Activated naive CD4-positive, alpha-beta T cell treated with anti-CD3 and anti-CD28 coated beads, Interleukin-2, amount 10 ng/mL, durations not matched to agents 7 days and 5 days (primary cell): ENCODE measurements at regions not wholly inside any gene's neighbourhood (a gene's known extent, or its start where the extent isn't known, plus 50 kb on each side); places are given as distances from the start of the nearest gene placed in this dataset.

ENCODE experiments used
- CTCF ChIA-PET: fragments of 350-600 bp; sonication (Branson Sonifier 250); formaldehyde crosslinking; loops from one replicate; lab custom pipeline; 2021; ENCODE audit warnings: antibody characterized with exemption; lab: Charles Lee
- DNase-seq: peaks from one replicate; pipeline ENCODE4 v3.0.0-alpha.2; 2020
- H3K27ac Mint-ChIP-seq: one replicate; pipeline ENCODE4 v1.8.0; 2021; ENCODE audit warnings: mild to moderate bottlenecking, moderate library complexity, mixed read lengths
- H3K27me3 Mint-ChIP-seq: one replicate; pipeline ENCODE4 v1.8.0; 2021; ENCODE audit warnings: mild to moderate bottlenecking, mixed read lengths
- H3K36me3 Mint-ChIP-seq: one replicate; pipeline ENCODE4 v1.8.0; 2021; ENCODE audit warnings: mixed read lengths
- H3K4me1 Mint-ChIP-seq: one replicate; pipeline ENCODE4 v1.8.0; 2021; ENCODE audit warnings: mixed read lengths
- H3K4me3 Mint-ChIP-seq: one replicate; pipeline ENCODE4 v1.8.0; 2021; ENCODE audit warnings: mild to moderate bottlenecking, moderate library complexity, mixed read lengths
- H3K9me3 Mint-ChIP-seq: one replicate; pipeline ENCODE4 v1.8.0; 2021; ENCODE audit warnings: mixed read lengths

GRCh38 chr6:54991761-54992330 is 145.3 kb downstream of the FAM83B start:
- H3K27ac Mint-ChIP-seq, result no peak overlapping the region
- CTCF ChIA-PET, result interaction anchor here (0.6 kb wide), 1 partner anchor 45 kb away, joined by 4 read pairs; no protein-coding TSS in a partner anchor

GRCh38 chr6:54992789-54993188 is 146.2 kb downstream of the FAM83B start:
- no peak overlapping the region for H3K4me3 Mint-ChIP-seq
- DNase-seq, result no peak
- no peaks in the 10 kb centered on the region for H3K9me3 Mint-ChIP-seq
- H3K4me1 Mint-ChIP-seq, result no peaks in the 10 kb centered on the region
- CTCF ChIA-PET, result no interaction called here
- no peaks in the 10 kb centered on the region for H3K36me3 Mint-ChIP-seq
- no peaks in the 10 kb centered on the region for H3K27me3 Mint-ChIP-seq
- H3K27ac Mint-ChIP-seq, result no peak overlapping the region

More at GRCh38 chr6:54991761-54992330, 145.3 kb downstream of the FAM83B start:
- no peak overlapping the region for H3K4me3 Mint-ChIP-seq
- DNase-seq, result no peak
- no peaks in the 10 kb centered on the region for H3K36me3 Mint-ChIP-seq
- no peaks in the 10 kb centered on the region for H3K27me3 Mint-ChIP-seq
- H3K4me1 Mint-ChIP-seq, result no peaks in the 10 kb centered on the region
- H3K9me3 Mint-ChIP-seq, result peaks cover 3% of the 10 kb centered on the region

- Mint-ChIP-seq H3K27me3 (no peaks in the 10 kb centered on the region), H3K9me3 (no peaks in the 10 kb centered on the region), H3K4me3 (no peak overlapping the region), H3K36me3 (no peaks in the 10 kb centered on the region), H3K4me1 (no peaks in the 10 kb centered on the region), H3K27ac (no peak overlapping the region)
- CTCF ChIA-PET, result no interaction called here
- DNase-seq, result no peak
Observed at GRCh38 chr6:54993294-54993693, 146.7 kb downstream of the FAM83B start.

- DNase-seq, result no peak
- Mint-ChIP-seq H3K27ac (no peak overlapping the region), H3K4me1 (no peaks in the 10 kb centered on the region), H3K36me3 (no peaks in the 10 kb centered on the region), H3K27me3 (no peaks in the 10 kb centered on the region), H3K4me3 (no peak overlapping the region), H3K9me3 (no peaks in the 10 kb centered on the region)
- CTCF ChIA-PET, result no interaction called here
Observed at GRCh38 chr6:54993948-54994347, 147.4 kb downstream of the FAM83B start.

DNA sequence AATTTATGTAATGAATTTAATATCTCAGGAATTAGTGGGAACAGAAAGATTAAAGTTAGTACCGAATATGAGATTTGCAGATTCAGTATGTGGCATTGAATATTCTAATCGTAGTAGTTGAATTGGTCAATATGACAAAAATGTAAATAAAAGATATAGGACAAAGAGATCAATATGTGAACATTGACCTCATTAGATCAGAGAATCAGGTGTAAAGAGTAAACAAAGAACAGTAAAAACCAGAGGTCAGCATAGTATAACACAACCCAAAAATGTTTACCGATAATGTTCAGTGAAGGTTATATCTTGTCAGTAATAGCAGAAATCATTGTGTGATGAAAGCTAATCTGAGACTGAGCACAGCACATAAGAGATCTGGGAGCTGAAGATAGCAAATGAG is 152.0 kb downstream of the FAM83B start:
- H3K9me3 Mint-ChIP-seq, result peaks cover 8% of the 10 kb centered on the region
- CTCF ChIA-PET, result no interaction called here
- DNase-seq, result no peak
- H3K4me3 Mint-ChIP-seq, result no peak overlapping the region
- H3K4me1 Mint-ChIP-seq, result no peaks in the 10 kb centered on the region
- no peaks in the 10 kb centered on the region for H3K36me3 Mint-ChIP-seq
- no peaks in the 10 kb centered on the region for H3K27me3 Mint-ChIP-seq
- no peak overlapping the region for H3K27ac Mint-ChIP-seq

DNA sequence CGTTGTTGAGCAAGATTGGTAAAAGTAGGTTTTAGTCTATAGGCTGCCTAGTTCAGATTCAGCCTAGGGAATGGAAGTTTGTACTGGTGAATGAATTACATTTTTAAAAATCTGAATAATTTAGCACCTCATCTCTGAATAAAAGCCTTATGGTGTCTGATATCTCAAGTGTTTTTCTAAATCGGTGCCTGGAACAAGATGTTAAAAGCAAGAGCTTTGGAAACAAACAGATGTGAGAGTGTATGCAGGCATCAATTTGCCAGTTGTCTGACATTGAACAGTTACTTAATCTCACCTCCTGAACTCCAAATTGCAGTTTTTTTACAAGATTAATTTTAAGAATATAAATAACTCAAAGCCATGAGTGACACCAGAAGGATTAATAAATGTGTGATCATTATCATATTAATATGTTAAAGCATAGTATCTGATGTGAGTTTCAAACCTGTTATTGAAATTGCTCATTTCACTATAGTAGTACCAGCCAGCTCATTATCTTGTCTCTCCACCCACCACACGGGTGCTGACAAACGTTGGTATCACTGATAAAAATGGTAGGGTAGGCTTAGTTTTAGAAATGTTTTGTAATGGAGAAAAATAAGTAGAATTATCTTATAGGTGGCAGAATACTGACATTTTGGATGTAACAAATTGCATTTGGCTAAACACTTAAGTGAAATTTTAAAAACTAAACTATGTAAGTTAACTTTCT is 157.3 kb downstream of the FAM83B start:
- DNase-seq, result no peak
- CTCF ChIA-PET, result no interaction called here
- Mint-ChIP-seq H3K27me3 (no peaks in the 10 kb centered on the region), H3K27ac (no peak overlapping the region), H3K9me3 (peaks cover 16% of the 10 kb centered on the region), H3K36me3 (no peaks in the 10 kb centered on the region), H3K4me3 (no peak overlapping the region), H3K4me1 (no peaks in the 10 kb centered on the region)

- CTCF ChIA-PET, result no interaction called here
- no peak overlapping the region for H3K4me3 Mint-ChIP-seq
- no peaks in the 10 kb centered on the region for H3K36me3 Mint-ChIP-seq
- H3K27me3 Mint-ChIP-seq, result no peaks in the 10 kb centered on the region
- H3K9me3 Mint-ChIP-seq, result peaks cover 14% of the 10 kb centered on the region
- DNase-seq, result no peak
- H3K27ac Mint-ChIP-seq, result no peak overlapping the region
- no peaks in the 10 kb centered on the region for H3K4me1 Mint-ChIP-seq
Observed at GRCh38 chr6:55009131-55009530, 162.6 kb downstream of the FAM83B start.

DNA sequence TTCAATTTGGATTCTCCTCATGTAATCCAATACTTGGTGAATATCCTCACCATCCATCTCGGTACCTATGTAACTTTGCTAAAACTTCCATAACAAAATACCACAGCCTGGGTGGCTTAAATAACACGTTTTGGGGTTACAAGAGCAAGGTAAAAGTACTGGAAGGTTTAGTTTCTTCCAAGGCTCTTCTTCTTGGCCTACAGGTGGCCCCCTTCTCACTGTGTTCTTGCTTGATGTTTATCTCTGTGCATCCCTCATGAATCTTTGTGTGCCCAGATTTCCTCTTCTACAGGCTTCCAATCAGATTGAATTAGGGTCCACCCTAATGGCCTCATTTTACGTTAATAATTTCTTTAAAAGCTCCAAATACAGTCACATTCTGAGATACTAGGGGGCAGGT is 163.3 kb upstream of the HCRTR2 start:
- peaks cover 14% of the 10 kb centered on the region for H3K9me3 Mint-ChIP-seq
- CTCF ChIA-PET, result no interaction called here
- no peak overlapping the region for H3K27ac Mint-ChIP-seq

DNA sequence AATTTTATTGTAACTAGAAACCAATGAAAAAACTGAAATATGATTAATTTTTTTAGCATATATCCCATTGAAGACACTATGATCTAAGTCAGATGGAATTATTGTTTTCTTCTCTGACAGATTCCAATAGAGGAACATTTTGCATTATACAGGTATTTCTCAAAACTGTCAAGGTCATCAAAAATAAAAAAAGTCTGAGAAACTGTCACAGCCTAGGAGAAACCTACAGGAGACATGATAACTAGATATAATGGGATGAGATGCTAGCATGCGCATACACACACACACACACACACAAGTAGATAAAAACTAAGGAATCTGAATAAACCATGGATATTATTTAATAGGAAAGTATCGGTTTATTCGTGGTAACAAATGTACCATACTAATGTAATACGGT is 161.9 kb upstream of the HCRTR2 start:
- Mint-ChIP-seq H3K9me3 (peaks cover 12% of the 10 kb centered on the region), H3K27me3 (no peaks in the 10 kb centered on the region)
- no peak for DNase-seq

More for the DNA sequence above, 163.3 kb upstream of the HCRTR2 start:
- Mint-ChIP-seq H3K4me1 (no peaks in the 10 kb centered on the region), H3K36me3 (no peaks in the 10 kb centered on the region), H3K4me3 (no peak overlapping the region), H3K27me3 (no peaks in the 10 kb centered on the region)
- DNase-seq, result no peak

GRCh38 chr6:55014321-55015088 is 159.8 kb upstream of the HCRTR2 start:
- DNase-seq, result no peak
- H3K4me1 Mint-ChIP-seq, result no peaks in the 10 kb centered on the region
- no peak overlapping the region for H3K27ac Mint-ChIP-seq
- CTCF ChIA-PET, result no interaction called here
- H3K36me3 Mint-ChIP-seq, result no peaks in the 10 kb centered on the region
- H3K27me3 Mint-ChIP-seq, result no peaks in the 10 kb centered on the region
- H3K9me3 Mint-ChIP-seq, result peaks cover 6% of the 10 kb centered on the region
- no peak overlapping the region for H3K4me3 Mint-ChIP-seq

More for the DNA sequence above, 161.9 kb upstream of the HCRTR2 start:
- Mint-ChIP-seq H3K27ac (no peak overlapping the region), H3K4me3 (no peak overlapping the region), H3K36me3 (no peaks in the 10 kb centered on the region), H3K4me1 (no peaks in the 10 kb centered on the region)
- CTCF ChIA-PET, result no interaction called here

DNA sequence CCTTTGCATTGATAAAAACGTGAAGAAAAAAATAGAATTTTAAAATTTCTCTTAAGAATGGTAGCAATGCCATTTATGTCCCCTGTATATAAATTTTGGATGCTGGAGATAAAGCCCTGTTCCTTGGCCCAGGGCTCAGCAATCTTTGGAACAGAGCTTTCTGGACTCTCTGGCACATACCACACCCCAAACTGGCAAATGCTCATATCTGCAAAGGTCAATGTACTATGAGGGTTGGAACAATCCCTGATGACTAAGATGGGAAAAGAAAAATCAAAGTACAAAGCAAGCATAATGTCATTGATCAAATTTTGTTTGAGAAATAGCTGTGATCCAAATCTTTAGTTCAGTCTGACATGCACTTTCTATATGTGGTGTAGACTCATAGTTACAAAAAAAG is 158.1 kb upstream of the HCRTR2 start:
- DNase-seq, result no peak
- Mint-ChIP-seq H3K27ac (no peak overlapping the region), H3K4me3 (no peak overlapping the region), H3K4me1 (no peaks in the 10 kb centered on the region), H3K9me3 (peaks cover 5% of the 10 kb centered on the region), H3K27me3 (no peaks in the 10 kb centered on the region), H3K36me3 (no peaks in the 10 kb centered on the region)
- CTCF ChIA-PET, result no interaction called here

DNA sequence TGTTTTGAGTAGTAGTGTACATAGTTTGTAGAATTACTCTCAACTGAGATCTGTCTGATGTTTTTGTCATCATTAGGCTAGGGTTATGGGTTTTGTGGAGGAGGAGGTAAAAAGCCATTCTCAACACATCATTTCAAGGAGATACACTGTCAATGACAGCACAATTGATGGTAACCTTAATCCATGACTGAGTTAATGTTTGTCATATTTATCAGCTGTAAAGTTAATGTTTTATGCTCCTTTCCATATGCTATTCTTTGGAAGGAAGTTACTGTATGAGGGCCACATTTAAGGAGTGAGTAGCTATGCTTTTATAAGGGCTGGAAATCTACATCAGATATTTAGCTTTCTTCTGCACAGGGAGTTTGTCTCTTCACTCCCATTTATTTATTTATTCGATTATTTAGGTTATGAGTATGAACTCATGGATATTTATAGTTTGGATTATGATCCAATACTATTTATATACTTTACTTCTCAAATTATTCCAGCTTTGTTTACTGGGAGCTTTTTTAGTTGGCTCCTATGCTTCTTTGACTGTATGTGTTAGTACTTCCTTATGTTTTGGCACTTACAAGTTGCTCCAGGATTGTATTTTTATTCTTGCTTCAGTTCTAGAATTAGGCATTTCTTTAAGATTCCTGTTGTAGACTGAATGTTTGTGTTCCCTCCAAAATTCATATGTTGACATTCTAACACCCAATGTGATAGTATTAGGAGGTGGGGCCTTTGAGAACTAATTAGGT is 156.6 kb upstream of the HCRTR2 start:
- Mint-ChIP-seq H3K4me3 (no peak overlapping the region), H3K9me3 (peaks cover 2% of the 10 kb centered on the region), H3K27ac (no peak overlapping the region), H3K27me3 (no peaks in the 10 kb centered on the region), H3K36me3 (no peaks in the 10 kb centered on the region), H3K4me1 (no peaks in the 10 kb centered on the region)
- DNase-seq, result no peak
- CTCF ChIA-PET, result no interaction called here

- CTCF ChIA-PET, result no interaction called here
- Mint-ChIP-seq H3K27ac (no peak overlapping the region), H3K4me3 (no peak overlapping the region), H3K4me1 (no peaks in the 10 kb centered on the region), H3K9me3 (peaks cover 2% of the 10 kb centered on the region), H3K27me3 (no peaks in the 10 kb centered on the region), H3K36me3 (no peaks in the 10 kb centered on the region)
- no peak for DNase-seq
Observed at GRCh38 chr6:55019591-55019990, 154.7 kb upstream of the HCRTR2 start.

GRCh38 chr6:55023230-55023629 is 151.1 kb upstream of the HCRTR2 start:
- CTCF ChIA-PET, result no interaction called here
- peaks cover 9% of the 10 kb centered on the region for H3K9me3 Mint-ChIP-seq
- no peak overlapping the region for H3K4me3 Mint-ChIP-seq
- no peaks in the 10 kb centered on the region for H3K36me3 Mint-ChIP-seq
- no peak overlapping the region for H3K27ac Mint-ChIP-seq
- no peaks in the 10 kb centered on the region for H3K27me3 Mint-ChIP-seq
- no peaks in the 10 kb centered on the region for H3K4me1 Mint-ChIP-seq
- no peak for DNase-seq
